K562 (cell line): ENCODE measurements at regions not wholly inside any gene's neighbourhood (a gene's known extent, or its start where the extent isn't known, plus 50 kb on each side); places are given as distances from the start of the nearest gene placed in this dataset.

Experiments used
- ATAC-seq: fragments of 200-7000 bp; cut with Tn5 transposase; 3 replicates; pipeline ENCODE4 v1.9.1; 2020; ENCODE audit warnings: moderate library complexity
- BruUV-seq: library from RNA; stranded (reverse); fragments of 400-500 nt; replicated peaks from 2 replicates; lab custom pipeline; 2021; lab: Mats Ljungman, UMichigan
- CTCF ChIA-PET: fragments of 300-600 bp; formaldehyde crosslinking; extraction: SDS; loops from one replicate; lab custom pipeline; 2021; ENCODE audit warnings: low intra/inter-chr PET ratio; lab: Yijun Ruan, JAX
- POLR2A ChIA-PET: fragments of 300-600, 350-650 bp; sonication (Branson Sonifier 250); formaldehyde crosslinking; extraction: SDS; loops from one replicate; lab custom pipeline; 2021; ENCODE audit warnings: antibody characterized with exemption, inconsistent platforms; lab: Yijun Ruan, JAX
- DNase-seq, 4 experiments: peaks; one replicate each; pipeline versions ENCODE4 v3.0.0 to v3.0.0-alpha.2; 2011 to 2018; ENCODE audit warnings: low spot score in 3 of 4, mixed read lengths in 3 of 4; ENCODE audit errors: extremely low read depth in 1 of 4
- FAIRE-seq: peaks from 2 replicates; lab custom pipeline; 2011; peaks lifted over from hg19 to GRCh38; lab: Jason Lieb, UNC
- H2AFZ ChIP-seq: 2 replicates; pipeline ENCODE4 v1.6.0; 2011; ENCODE audit warnings: low read depth, low read length, control low read depth, inconsistent platforms
- H3K27ac ChIP-seq: fragments of 200-600 bp; 3 replicates; pipeline ENCODE4 v1.8.0; 2011; ENCODE audit warnings: low read depth, mild to moderate bottlenecking, control low read depth, inconsistent platforms, low read length, moderate library complexity, mixed read lengths; ENCODE audit errors: extremely low read depth
- H3K27me3 ChIP-seq, 2 experiments: fragments of 300-600 bp in 1 of 2; 2 replicates in 1 of 2; 3 replicates in 1 of 2; pipeline versions ENCODE4 v1.6.0 to v1.8.0; 2011; ENCODE audit warnings: inconsistent platforms in 2 of 2, low read length in 2 of 2, mild to moderate bottlenecking in 1 of 2, mixed read lengths in 1 of 2, moderate library complexity in 1 of 2; ENCODE audit not compliant: control insufficient read depth in 2 of 2, insufficient read depth in 2 of 2
- H3K36me3 ChIP-seq: fragments of 300-600 bp; 3 replicates; pipeline ENCODE4 v1.8.0; 2011; ENCODE audit warnings: mild to moderate bottlenecking, low read length, inconsistent platforms; ENCODE audit not compliant: control insufficient read depth, insufficient read depth
- H3K4me1 ChIP-seq, 2 experiments: fragments of 200-600 bp in 1 of 2; replicated peaks in 1 of 2; 2 replicates in 1 of 2; 3 replicates in 1 of 2; pipeline versions ENCODE4 v1.5.1 to v1.8.0; 2011; ENCODE audit warnings: inconsistent platforms in 2 of 2, low read length in 2 of 2, mild to moderate bottlenecking in 1 of 2, mixed read lengths in 1 of 2, moderate library complexity in 1 of 2; ENCODE audit not compliant: control insufficient read depth in 2 of 2, insufficient read depth in 2 of 2
- H3K4me2 ChIP-seq: 2 replicates; pipeline ENCODE4 v1.6.1; 2011; ENCODE audit warnings: low read length, control low read depth, inconsistent platforms, mixed read lengths; ENCODE audit not compliant: insufficient read depth
- H3K4me3 ChIP-seq: fragments of 200-600 bp; sonication (generic), shearing (Covaris generic); 2 replicates; pipeline ENCODE4 v1.5.1; 2016; ENCODE audit warnings: control low read depth, inconsistent platforms
- H3K79me2 ChIP-seq: fragments of 200-600 bp; 3 replicates; pipeline ENCODE4 v1.8.0; 2011; ENCODE audit warnings: low read length, inconsistent platforms; ENCODE audit not compliant: control insufficient read depth, insufficient read depth
- H3K9ac ChIP-seq, 2 experiments: 2 replicates each; pipeline versions ENCODE4 v1.6.0 to v1.6.1; 2011; ENCODE audit warnings: low read depth in 2 of 2, low read length in 2 of 2, control low read depth in 1 of 2, inconsistent platforms in 1 of 2, mild to moderate bottlenecking in 1 of 2, mixed read lengths in 1 of 2; ENCODE audit not compliant: insufficient read depth in 1 of 2
- H3K9me1 ChIP-seq: one replicate; pipeline ENCODE4 v1.6.0; 2011; ENCODE audit warnings: inconsistent platforms, mild to moderate bottlenecking, low read length, moderate library complexity; ENCODE audit not compliant: control insufficient read depth, insufficient read depth
- H3K9me3 ChIP-seq: replicated peaks from 2 replicates; pipeline ENCODE4 v1.5.1; 2011; ENCODE audit warnings: low read depth, low read length, inconsistent platforms; ENCODE audit not compliant: control insufficient read depth, insufficient read depth
- H4K20me1 ChIP-seq: replicated peaks from 2 replicates; pipeline ENCODE4 v1.6.1; 2011; ENCODE audit warnings: low read length, inconsistent platforms, mixed read lengths; ENCODE audit not compliant: control insufficient read depth, insufficient read depth
- CCAR2 ChIP-seq: fragments of 200-400 bp; formaldehyde crosslinking; IDR thresholded peaks from 2 replicates; pipeline ENCODE4 v1.6.1; 2017; ENCODE audit warnings: mild to moderate bottlenecking, low read depth, low read length
- HNRNPL ChIP-seq: fragments of 200-400 bp; formaldehyde crosslinking; IDR thresholded peaks from 2 replicates; pipeline ENCODE4 v1.6.1; 2017; ENCODE audit warnings: low read depth, mild to moderate bottlenecking, low read length
- KAT7 ChIP-seq: sonication (generic); formaldehyde crosslinking; IDR thresholded peaks from 2 replicates; pipeline ENCODE4 v1.8.0; 2022; ENCODE audit warnings: missing genetic modification reagents, mild to moderate bottlenecking, borderline replicate concordance
- SMAD1 ChIP-seq: fragments of 150-350 bp; IDR thresholded peaks from 2 replicates; pipeline ENCODE4 v1.6.1; 2014; ENCODE audit warnings: low read length, low read depth; ENCODE audit not compliant: partially characterized antibody
- TBL1XR1 ChIP-seq, 2 experiments: IDR thresholded peaks; 2 replicates each; pipeline ENCODE4 v1.6.1; 2012; ENCODE audit warnings: improper control_type of control experiment in 2 of 2, low read length in 2 of 2, mild to moderate bottlenecking in 1 of 2
- TEAD4 ChIP-seq, 2 experiments: sonication (generic) in 1 of 2; formaldehyde crosslinking in 1 of 2; IDR thresholded peaks; 2 replicates each; pipeline versions ENCODE4 v1.6.1 to v1.8.0; 2012 to 2022; ENCODE audit warnings: borderline replicate concordance in 1 of 2, inconsistent platforms in 1 of 2, low read length in 1 of 2, mild to moderate bottlenecking in 1 of 2, missing genetic modification reagents in 1 of 2
- ZNF133 ChIP-seq: fragments of 250-450 bp; sonication (Bioruptor Pico); IDR thresholded peaks from 2 replicates; pipeline ENCODE4 v1.4.0; 2020; ENCODE audit warnings: mild to moderate bottlenecking
- ZNF717 ChIP-seq: fragments of 250-450 bp; sonication (Bioruptor Pico); IDR thresholded peaks from 2 replicates; pipeline ENCODE4 v1.5.0; 2021
- WGBS: fragments of 100-300 bp; shearing (Covaris generic); methylation state at CpG from one replicate; pipeline ENCODE4 v1.1.6; 2016; ENCODE audit warnings: low coverage, mixed read lengths; ENCODE audit not compliant: insufficient coverage; ENCODE audit errors: missing lambda C conversion rate; 5-methylcytosine and 5-hydroxymethylcytosine counted together
- in situ Hi-C: fragments of 300-500 bp; cut with MboI; formaldehyde crosslinking; loops from 4 replicates; pipeline ENCODE4 v1.15.0; 2018; ENCODE audit warnings: inconsistent platforms, mixed read lengths
- intact Hi-C: fragments of 100-400 bp; cut with micrococcal nuclease; formaldehyde crosslinking; loops from 2 replicates; pipeline ENCODE4 v1.14.2; 2022
- TF ChIP-seq, protein P1 (sequence below): fragments of 450-650 bp; IDR thresholded peaks from 2 replicates; pipeline ENCODE4 v1.7.1; 2018; ENCODE audit warnings: mild to moderate bottlenecking, low read depth; ENCODE audit not compliant: partially characterized antibody
- TF ChIP-seq, protein P2 (sequence below): IDR thresholded peaks from 2 replicates; pipeline ENCODE4 v1.6.1; 2016; ENCODE audit warnings: missing genetic modification characterization, missing compliant biosample characterization

DNA sequence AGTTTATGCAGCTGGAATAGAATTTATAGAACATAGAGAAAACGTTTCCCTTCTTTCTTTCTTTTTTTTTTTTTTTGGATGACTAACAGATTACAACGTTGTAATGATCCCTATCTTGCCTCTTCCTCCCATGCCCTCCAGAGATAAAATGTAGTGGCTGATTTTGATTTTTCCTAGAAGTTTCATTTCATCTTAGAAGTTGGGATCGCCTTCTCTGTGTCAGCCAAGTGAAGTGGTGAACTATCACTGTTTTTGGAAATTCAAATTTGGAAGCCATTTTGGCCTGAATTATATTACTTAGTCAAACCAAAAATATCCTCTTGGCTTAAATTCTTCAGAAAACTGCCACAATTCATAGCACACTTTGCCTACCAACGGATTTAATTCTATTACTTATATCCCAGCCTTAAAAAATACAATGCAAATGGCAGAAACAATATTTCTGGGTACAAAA is 1025.5 kb upstream of the NR2F2 start:
- DNase-seq (no peak), ATAC-seq (no peak), FAIRE-seq (no peak)
- H2AFZ ChIP-seq, result no peak overlapping the region
- H4K20me1 ChIP-seq, result no peaks in the 10 kb centered on the region
- intact Hi-C loops, result no loop called here
- no peaks in the 10 kb centered on the region for H3K79me2 ChIP-seq
- no peak overlapping the region for H3K4me2 ChIP-seq
- no TSS peak for BruUV-seq
- ChIA-PET CTCF (interaction anchor here (0.7 kb wide), 1 partner anchor 37 kb away, joined by 3 read pairs; no protein-coding TSS in a partner anchor), POLR2A (no interaction called here)
- H3K27me3 ChIP-seq, result no peaks in the 10 kb centered on the region; a peak in 1 of 5 replicates
- no peaks in the 10 kb centered on the region for H3K9me1 ChIP-seq
- in situ Hi-C loops, result no loop called here
- H3K9me3 ChIP-seq, result no peaks in the 10 kb centered on the region
- no peaks in the 10 kb centered on the region for H3K4me1 ChIP-seq
- WGBS, result 0% methylated on average over 3 of the region's 4 CpGs
- H3K36me3 ChIP-seq, result no peaks in the 10 kb centered on the region
- H3K9ac ChIP-seq, result no peak overlapping the region
- no peak for TF ChIP-seq SMAD1
- no peak for TF ChIP-seq TBL1XR1 (IDR thresholded peaks at IDR 0.05; ENCODE audit: low read length in 2 of 2)
- TF ChIP-seq, protein P1, sequence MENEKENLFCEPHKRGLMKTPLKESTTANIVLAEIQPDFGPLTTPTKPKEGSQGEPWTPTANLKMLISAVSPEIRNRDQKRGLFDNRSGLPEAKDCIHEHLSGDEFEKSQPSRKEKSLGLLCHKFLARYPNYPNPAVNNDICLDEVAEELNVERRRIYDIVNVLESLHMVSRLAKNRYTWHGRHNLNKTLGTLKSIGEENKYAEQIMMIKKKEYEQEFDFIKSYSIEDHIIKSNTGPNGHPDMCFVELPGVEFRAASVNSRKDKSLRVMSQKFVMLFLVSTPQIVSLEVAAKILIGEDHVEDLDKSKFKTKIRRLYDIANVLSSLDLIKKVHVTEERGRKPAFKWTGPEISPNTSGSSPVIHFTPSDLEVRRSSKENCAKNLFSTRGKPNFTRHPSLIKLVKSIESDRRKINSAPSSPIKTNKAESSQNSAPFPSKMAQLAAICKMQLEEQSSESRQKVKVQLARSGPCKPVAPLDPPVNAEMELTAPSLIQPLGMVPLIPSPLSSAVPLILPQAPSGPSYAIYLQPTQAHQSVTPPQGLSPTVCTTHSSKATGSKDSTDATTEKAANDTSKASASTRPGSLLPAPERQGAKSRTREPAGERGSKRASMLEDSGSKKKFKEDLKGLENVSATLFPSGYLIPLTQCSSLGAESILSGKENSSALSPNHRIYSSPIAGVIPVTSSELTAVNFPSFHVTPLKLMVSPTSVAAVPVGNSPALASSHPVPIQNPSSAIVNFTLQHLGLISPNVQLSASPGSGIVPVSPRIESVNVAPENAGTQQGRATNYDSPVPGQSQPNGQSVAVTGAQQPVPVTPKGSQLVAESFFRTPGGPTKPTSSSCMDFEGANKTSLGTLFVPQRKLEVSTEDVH, result no peak
- TF ChIP-seq CCAR2, result no peak
- no peak for TF ChIP-seq KAT7 (CRISPR knock-in tag)
- TF ChIP-seq, protein P2, sequence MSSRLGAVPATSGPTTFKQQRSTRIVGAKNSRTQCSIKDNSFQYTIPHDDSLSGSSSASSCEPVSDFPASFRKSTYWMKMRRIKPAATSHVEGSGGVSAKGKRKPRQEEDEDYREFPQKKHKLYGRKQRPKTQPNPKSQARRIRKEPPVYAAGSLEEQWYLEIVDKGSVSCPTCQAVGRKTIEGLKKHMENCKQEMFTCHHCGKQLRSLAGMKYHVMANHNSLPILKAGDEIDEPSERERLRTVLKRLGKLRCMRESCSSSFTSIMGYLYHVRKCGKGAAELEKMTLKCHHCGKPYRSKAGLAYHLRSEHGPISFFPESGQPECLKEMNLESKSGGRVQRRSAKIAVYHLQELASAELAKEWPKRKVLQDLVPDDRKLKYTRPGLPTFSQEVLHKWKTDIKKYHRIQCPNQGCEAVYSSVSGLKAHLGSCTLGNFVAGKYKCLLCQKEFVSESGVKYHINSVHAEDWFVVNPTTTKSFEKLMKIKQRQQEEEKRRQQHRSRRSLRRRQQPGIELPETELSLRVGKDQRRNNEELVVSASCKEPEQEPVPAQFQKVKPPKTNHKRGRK (tag), result no peak
- no peak for TF ChIP-seq TEAD4 (IDR thresholded peaks at IDR 0.05; ENCODE audit: low read length)
- no peak for TF ChIP-seq TEAD4 (CRISPR knock-in tag; IDR thresholded peaks at IDR 0.05; ENCODE audit: borderline replicate concordance)
- TF ChIP-seq HNRNPL, result no peak
- TF ChIP-seq ZNF717 (CRISPR knock-in tag), result no peak
- no peak for TF ChIP-seq ZNF133 (CRISPR knock-in tag)
- no peak overlapping the region for H3K27ac ChIP-seq
- no peak overlapping the region for H3K4me3 ChIP-seq
